Stimulated activated CD4-positive, alpha-beta T cell treated with anti-CD3 and anti-CD28 coated beads, Interleukin-2, amount 100 ng/mL, for 4 hours (primary cell): ENCODE measurements at regions not wholly inside any gene's neighbourhood (a gene's known extent, or its start where the extent isn't known, plus 50 kb on each side); places are given as distances from the start of the nearest gene placed in this dataset.

Source experiments
- DNase-seq: peaks from one replicate; pipeline ENCODE4 v3.0.0-alpha.2; 2020; ENCODE audit warnings: low read depth

DNA sequence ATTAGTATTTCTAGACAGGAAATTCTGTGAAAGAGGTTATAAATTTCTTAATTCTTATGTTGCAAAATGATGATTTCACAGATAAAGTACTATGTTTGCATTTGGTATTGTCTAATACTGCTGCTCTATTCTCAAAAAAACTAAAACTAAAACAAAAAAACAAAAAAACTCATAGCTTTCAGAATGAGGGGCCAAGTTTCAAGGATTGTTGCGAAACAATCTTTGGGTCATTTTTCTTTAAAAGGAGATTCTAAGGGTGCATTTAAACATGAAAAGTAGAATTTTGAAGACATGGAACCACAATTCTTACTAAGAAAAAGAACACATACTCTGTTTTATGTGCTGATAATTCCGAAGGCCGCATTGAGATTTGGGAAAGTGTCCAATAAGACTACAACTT lies 645.1 kb downstream of the ADGRL2 start:
- DNase-seq: no peak

DNA sequence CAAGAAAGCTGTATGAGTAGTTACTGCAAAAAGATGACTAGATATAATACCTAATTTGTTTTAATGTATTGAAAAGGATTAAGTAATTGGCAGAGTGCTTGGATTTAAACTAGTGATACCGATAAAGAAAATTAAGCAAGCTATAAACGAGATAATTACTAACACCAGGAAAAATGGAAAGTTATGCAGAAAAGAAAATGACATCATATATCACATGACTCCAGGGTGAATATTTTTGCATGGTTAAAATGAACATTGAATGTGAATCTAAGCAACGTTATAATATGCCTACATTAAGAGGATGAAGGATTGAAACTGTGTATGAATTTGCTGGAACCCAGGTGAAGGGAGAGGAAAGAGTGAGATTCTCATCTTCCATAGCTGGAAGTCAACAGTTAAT lies 644.4 kb downstream of the ADGRL2 start:
- no peak for DNase-seq

GRCh38 chr1:82441402-82441801 lies 640.7 kb downstream of the ADGRL2 start:
- DNase-seq: no peak

DNA sequence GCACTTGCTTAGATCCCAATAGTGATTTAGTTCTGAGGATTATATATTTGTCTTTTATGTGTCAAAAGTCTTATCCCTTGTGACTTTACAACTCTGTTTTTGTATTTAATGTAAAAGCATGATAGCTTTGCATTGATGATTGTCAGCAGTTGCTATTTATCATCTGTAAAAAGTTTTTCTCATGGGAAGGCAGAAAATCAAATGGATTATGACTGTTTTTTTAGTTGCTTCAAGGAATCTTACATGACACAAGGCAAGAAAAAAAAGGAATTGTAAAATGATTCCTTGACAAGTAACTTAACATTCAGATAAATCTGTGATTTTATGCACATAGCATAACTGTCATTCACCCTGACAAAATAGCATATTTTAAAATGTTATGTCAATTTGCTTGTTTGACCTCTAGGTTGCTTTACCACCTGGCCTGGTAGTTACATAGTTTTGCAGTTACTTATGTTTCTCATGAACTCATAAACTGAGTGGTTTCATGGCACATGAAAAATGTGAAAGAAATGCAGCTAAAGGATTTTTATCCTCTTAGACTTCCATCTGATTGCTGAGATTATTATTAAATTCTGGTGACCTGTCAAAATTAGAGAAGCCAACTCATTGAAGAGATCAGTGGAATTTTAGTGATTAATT lies 622.6 kb downstream of the ADGRL2 start:
- DNase-seq: no peak

DNA sequence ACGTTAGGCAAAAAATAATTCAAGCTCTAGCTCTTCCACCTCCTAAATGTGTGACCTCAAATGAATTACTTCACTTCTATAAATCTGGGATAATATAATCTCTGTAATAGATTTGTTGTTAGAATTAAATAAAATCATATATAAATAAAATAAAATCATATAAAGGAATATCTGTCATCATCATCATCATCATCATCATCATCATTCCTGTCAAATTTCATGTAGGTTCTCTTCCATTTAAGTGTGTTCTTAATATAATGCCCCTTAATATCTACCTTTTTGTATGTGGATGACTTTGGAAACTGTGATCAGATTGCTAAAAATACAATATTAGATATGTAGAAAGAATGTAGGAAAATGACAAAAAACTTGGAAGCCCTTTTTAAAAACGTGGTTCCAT lies 621.0 kb downstream of the ADGRL2 start:
- no peak for DNase-seq

GRCh38 chr1:82420584-82420983 lies 619.9 kb downstream of the ADGRL2 start:
- DNase-seq: no peak

DNA sequence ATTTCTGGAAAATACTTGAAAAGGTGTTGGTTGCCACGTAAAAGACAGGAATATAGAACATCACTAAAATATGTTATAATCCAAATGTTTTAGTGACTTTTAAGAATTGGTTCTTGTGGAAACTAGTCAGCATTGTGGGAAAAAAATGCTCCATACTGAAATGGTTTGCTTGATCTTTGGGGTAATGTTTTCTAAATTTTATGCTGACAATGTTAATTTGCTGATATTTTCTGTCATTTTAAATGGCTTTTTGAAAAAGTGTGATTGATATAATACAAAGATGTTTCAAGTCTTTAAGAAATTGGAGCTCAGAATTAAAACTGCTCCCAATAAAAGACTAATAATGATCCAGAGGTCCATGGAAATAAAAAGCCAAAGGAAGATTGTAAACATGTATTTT lies 610.9 kb downstream of the ADGRL2 start:
- no peak for DNase-seq

DNA sequence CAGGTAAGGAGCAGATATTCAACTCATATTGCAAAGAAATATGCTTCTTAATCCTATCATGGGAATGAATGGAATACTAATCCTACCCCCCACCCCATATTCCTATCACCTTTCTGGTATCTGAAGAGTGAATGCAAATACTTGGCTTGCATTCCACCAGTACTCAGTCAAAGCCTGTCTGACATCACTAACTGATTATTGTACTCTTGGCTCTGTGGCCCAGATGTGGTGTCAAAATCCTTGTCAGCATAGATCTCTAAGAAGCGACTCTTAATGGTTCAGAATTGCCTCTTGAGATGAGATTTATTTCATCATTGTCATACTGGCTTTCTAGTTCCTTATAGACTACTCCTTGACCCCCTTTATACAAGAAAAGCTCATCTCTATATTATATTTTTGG lies 604.6 kb downstream of the ADGRL2 start:
- no peak for DNase-seq

DNA sequence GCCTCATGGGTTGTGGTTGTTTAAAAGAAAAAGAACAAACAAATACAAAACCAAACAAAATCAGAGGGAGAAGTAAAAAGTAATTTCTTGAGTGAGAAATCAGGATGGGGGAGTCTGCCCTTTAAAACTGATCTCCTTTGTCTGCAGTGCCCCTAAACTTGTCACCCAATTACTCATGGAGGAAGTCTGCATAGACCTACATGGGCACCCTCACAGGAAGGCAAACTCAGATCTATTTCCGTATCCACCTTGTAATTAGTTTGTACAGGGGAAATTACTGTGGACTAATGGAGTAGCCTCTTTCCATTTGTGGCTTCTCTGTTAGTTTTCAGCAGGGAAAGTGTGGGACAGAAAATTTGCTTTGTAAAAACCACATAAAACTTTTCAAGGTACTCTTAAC lies 600.4 kb downstream of the ADGRL2 start:
- no peak for DNase-seq

- no peak for DNase-seq
Observed at GRCh38 chr1:82400521-82400920, 599.8 kb downstream of the ADGRL2 start.

GRCh38 chr1:82399093-82399492 lies 598.4 kb downstream of the ADGRL2 start:
- no peak for DNase-seq

GRCh38 chr1:82398357-82398756 lies 597.6 kb downstream of the ADGRL2 start:
- DNase-seq: no peak

GRCh38 chr1:82395440-82395839 lies 594.7 kb downstream of the ADGRL2 start:
- no peak for DNase-seq

- no peak for DNase-seq
Observed at GRCh38 chr1:82392946-82393345, 592.2 kb downstream of the ADGRL2 start.

DNA sequence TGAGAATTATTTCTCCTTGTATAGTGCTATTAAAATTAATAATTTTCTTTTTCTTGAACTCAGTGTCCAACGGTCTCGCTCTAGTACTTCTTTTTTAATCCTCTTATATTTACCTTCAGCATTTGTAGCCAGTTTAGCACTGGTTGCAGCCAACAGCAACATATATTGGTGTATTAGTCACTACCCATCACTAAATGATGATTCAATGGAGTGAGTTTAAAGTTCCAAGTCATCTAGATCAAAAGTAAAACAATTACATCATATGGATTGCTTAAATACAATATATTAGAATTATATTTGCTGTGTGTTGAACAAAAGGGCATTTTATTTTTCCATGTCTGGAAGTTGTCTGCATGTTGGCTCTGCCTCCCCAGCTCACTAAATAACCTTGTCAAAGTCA lies 591.8 kb downstream of the ADGRL2 start:
- no peak for DNase-seq

GRCh38 chr1:82391712-82392111 lies 591.0 kb downstream of the ADGRL2 start:
- DNase-seq: no peak

DNA sequence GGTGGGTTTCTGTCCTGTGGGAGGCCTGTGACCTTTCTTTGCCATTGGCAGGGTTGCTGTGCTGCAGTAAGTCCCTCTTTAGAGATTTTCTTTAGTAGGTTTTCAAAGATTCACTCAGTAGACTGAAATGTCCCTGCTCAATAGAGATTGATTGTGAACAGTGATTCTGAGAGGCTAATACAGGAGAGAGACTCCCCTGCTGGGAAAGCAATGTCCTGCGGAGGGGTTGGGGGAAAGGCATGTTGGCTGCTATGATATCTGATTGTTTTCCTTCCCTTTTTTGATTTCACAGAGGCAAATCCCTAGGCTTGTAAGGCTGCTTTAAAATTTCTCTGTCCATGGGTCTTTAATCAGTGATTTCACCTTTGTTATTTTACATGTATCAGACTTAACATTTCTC lies 589.9 kb downstream of the ADGRL2 start:
- no peak for DNase-seq

DNA sequence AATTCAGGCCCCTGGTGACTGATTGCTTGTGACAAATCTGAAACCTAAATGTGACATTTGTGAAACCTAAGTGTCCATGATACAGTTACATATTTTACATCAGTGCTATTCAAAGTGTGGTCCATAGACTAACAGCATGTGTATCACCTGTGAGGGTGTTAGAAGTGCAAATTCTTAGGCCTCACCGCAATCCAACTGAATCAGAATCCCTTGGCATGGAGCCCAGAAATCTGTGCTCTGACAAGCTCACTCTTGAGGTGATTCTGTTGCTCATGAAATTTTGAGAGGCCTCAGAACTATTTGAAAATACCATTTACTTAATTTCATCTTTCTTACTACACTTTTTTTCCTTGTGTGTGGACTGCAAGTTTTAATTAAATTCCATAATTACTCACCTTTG lies 587.9 kb downstream of the ADGRL2 start:
- no peak for DNase-seq

GRCh38 chr1:82387012-82387366 lies 586.3 kb downstream of the ADGRL2 start:
- no peak for DNase-seq

DNA sequence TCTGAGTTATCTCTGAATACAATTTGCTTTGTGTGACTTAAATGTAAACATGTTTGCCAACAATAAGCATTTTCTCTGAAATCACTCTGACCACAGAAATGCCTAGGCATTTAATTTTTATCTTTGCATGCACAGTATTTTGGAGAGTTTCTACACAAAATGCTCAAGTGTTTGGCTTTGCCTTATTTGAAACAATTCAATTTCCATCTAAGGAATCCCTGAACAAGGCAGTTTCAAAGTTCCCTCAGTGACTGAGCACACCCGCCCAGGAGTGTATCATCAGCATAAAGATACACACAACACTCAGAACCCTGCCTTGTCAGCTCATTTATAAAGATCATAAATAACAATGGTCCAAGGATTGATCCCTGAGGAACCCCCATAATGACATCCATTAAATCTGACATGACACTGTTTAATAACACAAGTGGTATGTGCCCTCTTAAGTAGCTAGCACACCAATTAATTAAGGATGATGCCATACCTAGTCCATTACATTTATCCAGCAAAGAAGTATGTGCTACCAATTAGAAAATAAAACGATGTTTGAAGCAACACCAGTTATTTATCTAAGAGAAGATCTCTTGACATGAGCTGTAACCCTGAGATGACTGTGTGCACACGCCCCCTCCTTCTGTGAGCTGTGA lies 585.8 kb downstream of the ADGRL2 start:
- no peak for DNase-seq

DNA sequence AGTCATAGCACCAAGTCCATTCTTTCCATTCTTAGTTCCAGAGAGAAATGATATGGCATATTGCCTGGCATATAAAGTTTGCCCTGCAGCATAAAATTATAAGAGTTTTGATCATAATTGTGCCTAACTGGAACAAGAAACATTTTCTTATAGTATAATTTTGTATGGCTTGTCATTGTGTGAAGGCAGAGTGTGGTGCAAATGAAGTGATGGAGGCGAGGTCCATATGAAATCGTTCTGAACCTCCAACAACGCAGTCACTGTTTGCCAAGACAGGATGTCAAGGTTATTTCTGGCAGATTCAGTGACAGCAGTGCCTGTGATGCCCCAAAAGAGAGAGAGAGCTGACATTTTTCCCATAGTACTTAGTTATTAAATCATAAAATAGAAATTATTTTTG lies 584.0 kb downstream of the ADGRL2 start:
- no peak for DNase-seq

- no peak for DNase-seq
Observed at GRCh38 chr1:82377201-82377884, 576.6 kb downstream of the ADGRL2 start.

GRCh38 chr1:82373710-82374109 lies 573.0 kb downstream of the ADGRL2 start:
- DNase-seq: no peak
